HG03045 (cell line): ENCODE measurements at regions not wholly inside any gene's neighbourhood (a gene's known extent, or its start where the extent isn't known, plus 50 kb on each side); places are given as distances from the start of the nearest gene placed in this dataset.
"Not testable (repeated sequence)": the region's sequence is repeated elsewhere in the genome, so short reads cannot be mapped to it uniquely, and the experiment has no call there.

Source experiments
- ATAC-seq: cut with Tn5 transposase; IDR thresholded peaks from one replicate; pipeline ENCODE4 v1.9.1; 2021; ENCODE audit warnings: mild to moderate bottlenecking, moderate library complexity; ENCODE audit not compliant: unreplicated experiment

DNA sequence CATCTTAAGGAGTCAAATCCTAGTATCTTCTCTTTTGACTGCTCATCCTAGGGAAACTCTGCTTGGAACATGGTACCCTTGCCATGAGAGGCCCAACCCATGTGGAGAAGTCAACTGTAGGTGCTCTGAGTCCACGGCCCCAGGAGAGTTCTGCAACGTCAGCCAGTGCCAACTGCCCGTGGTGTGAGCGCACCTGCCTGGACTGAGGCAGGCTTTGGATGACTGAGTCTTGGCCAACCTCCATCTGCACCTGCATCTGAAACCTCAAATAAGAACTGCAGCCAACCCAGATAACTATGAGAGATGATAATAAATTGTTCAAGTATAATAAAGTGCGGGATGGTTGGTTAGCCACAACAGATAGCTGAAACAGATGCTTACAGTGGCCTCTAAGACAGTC, 772.0 kb downstream of the TRIML1 start:
- ATAC-seq, result no peak

DNA sequence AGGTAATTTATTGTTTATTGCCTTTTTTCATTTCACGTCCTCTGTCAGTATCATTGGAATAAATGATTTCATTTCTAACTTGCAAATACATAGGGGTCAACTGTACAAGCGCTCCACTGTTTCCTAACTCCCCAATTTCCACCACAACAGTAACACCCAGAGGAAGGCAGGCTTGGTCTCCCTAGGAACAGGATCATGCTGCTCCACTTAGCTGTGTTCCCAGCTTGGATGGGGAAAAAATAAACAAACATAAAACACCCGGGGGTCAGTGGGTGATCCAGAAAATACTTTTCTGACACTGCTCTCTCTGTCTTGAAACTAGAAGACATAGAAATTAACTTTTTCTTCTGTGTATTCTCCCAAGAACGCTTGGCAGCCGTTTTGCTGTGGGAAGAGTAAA, 772.5 kb downstream of the TRIML1 start:
- no peak for ATAC-seq

DNA sequence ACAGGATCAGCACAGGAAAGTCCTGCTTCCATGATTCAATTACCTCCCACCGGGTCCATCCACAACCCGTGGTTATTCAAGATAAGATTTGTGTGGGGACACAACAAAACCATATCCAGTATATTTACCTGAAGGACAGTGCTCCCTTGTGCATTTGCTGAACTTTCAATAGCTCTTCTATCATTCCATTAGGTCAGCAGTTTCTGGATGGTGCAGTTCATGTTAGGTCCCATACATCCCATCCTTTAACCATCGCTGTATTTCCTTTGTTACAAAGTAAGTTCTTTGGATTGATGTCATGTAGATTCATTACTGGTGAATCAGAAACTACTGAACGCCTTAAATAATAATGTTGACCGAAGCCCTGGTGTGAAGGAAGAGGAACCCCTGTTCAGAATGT, 775.9 kb downstream of the TRIML1 start:
- no peak for ATAC-seq

DNA sequence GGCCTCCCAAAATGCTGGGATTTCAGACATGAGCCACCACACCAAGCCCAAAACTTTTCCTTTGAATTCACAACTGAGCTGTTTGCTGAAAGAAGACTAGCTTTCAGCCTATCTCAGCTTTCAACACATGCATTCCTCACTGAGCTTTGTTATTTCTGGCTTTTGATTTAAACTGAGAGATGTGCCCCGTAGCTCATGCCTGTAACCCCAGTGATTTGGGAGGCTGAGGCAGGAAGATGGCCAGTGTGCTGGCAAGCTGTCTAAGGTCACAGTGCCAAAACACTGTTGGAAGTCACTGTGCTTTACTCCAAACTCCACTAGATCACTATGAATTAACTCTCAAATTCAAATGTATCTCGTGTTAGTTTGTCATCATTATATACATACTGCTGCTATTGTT, 779.5 kb downstream of the TRIML1 start:
- ATAC-seq, result no peak

DNA sequence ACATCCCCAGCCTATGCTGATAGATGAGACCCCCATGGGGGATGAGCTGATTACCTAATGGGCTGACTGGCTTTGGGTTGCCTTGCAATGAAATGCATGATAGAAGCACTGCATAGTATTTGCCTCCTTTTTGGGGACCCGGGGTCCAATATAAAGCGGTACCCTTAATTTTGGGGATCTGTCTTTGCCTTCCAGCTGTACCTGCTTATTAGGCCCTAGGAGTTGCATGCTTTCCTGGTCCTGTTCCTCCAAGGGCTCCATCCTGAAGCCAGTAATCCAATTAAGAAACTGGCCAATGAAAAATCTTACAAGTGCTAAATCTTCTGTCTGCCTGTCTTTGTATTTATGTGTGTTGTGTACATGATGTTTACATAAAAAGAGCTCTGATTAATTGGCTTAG, 791.6 kb downstream of the TRIML1 start:
- ATAC-seq, result no peak

DNA sequence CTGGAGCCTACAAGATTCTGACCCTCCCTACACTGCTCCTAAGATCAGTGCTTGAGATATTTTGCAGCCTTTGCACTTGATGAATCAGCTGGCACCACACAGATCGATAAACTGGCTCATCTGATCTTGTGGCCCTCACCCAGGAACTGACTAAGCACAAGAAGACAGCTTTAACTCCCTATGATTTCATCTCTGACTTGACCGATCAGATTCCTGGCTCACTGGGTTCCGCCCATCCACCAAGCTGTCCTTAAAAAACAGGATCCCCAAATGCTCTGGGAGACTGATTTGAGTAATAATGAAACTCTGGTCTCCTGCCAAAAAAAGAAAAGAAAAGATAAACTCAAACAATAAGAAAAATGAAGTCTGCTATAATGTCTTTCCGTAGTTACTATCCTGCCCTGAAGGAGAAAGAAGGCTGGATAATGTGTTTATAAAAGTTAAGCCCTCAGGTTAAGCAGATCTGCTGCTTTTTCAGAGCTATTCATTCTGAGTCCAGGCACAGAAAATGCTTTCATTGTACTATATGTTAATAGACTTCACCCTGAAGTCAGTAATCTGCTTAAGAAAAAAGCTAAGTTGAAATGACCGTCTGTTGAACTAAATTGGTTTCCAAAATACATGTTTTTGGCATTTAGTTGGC, 795.2 kb downstream of the TRIML1 start:
- ATAC-seq, result no peak

DNA sequence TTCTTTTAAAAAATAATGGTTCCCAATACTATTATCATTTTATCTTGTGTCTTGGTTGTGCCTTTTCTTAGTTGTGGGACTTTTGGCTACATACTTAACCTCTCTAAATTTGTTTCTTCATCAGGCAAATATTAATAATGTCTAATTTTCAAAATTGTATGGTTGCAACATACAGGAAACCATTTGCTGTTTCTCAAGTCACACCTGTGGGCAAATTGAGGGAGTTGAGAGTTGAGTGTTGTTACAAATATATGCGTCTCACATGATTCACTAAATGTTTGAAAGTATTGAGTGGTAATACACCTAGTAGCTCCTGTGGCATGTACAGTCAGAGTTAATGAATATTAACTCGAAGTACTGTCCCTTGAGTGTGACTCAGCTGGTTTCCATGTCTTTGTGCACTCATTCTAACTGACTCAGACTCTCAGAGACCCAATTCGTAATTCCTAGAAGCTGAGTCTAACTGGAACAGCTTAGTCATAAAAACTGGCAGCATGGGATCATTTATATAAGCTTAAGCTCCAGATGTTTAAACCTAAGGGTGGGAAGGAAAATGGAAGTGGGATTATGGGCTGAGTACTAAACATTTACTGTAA, 802.4 kb downstream of the TRIML1 start:
- ATAC-seq, result no peak

DNA sequence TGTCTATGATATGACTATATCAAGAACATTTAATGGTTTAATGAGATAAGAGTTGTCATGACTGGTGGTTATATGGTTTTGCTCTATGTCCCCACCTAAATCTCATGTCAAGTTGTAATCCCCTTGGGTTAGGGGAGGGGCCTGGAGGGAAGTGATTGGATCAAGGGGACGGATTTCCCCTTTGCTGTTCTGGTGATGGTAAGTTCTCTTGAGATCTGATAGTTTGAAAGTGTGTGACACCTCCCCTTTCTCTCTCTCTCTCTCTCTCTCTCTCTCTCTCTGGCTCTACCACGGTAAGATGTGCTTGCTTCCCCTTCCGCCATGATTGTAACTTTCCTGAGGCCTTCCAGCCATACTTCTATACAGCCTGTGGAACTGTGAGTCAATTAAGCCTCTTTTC, 803.4 kb downstream of the TRIML1 start:
- ATAC-seq, result no peak

DNA sequence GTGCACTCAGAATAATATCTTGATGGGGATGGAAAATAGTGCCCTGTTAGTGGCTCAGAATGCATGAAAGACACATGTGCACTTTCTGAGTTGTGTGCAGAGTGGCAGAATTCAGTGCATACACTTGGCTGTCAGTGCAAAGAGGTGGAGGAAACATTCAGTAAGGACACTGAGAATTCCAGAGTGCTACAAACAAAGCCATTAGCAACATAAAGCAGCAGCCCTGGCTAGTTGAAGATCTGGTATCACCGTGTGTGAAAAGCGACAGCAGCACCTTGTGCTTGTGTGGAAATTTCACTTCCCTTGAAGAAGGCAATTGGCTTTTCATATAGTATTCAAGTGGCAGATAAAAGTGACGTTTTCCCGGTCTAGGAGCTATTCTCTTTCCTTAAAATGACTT, 810.4 kb downstream of the TRIML1 start:
- no peak for ATAC-seq

DNA sequence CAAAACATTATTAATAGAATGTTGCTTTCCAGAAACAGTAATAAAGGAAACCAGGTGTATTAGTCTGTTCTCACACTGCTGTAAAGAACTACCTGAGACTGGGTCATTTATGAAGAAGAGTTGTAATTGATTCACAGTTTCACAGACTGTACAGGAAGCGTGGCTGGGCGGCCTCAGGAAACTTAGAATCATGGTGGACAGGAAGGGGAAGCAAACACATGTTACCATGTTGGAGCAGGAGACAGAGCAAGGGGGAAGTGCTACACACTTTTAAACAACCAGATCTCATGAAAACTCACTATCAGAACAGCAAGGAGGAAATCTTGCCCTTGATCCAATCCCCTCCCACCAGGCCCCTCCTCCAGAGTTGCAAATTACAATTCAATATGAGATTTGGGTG, 815.8 kb downstream of the TRIML1 start:
- no peak for ATAC-seq

DNA sequence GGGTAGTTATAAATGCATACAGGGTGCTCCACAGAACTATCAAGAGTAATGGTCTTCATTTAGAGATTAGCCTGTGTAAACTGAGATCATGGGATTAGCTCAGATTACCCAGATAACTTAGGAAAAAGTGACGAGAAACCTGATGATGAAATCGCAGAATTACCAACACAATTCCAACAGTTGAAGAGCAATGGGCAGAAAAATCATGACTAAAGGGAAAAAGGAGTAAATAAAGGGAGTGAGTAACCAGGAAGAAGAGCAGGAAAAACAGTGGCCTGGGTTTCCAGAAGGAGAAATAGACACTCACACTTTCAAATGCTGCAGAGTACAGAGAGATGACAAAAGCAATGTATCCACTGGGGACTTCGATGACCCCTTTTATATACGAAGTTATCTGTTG, 817.3 kb downstream of the TRIML1 start:
- no peak for ATAC-seq

DNA sequence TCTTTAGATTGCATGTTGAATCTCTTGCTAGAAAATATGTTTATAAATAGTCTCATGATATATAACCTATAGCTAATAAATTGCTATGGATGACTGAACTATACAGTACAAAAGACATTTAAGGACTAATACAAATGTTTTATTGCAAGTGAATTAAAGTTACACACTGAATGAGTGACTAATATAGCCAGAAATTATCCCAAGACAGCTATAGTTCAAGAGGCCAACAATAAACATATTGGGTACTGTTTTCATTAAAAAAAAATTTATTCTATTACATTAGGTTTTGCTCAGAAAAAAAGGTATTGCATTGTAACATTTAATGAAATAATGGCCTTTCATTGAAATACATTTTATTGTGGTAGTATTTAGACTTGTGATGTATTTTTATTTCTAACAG, 819.1 kb downstream of the TRIML1 start:
- ATAC-seq, result no peak

DNA sequence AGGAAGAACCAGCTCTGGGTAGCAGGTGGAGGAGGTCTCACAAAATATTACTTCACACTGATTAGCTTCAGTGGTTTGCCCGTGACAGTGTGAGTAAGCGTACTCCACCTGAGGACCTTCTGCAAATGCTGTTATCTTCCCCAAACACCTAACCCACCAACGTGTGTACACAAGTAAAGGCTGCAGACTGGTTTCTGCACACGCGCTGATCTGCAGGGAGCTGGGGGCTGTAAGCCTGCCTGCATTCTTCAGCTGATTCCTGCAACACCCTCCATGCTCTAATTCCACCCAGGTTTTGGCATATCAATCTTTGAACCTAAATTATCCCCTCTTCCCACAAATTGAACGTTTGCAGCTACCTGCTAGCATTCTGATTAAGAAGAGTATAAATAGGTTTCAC, 820.2 kb downstream of the TRIML1 start:
- ATAC-seq, result no peak

DNA sequence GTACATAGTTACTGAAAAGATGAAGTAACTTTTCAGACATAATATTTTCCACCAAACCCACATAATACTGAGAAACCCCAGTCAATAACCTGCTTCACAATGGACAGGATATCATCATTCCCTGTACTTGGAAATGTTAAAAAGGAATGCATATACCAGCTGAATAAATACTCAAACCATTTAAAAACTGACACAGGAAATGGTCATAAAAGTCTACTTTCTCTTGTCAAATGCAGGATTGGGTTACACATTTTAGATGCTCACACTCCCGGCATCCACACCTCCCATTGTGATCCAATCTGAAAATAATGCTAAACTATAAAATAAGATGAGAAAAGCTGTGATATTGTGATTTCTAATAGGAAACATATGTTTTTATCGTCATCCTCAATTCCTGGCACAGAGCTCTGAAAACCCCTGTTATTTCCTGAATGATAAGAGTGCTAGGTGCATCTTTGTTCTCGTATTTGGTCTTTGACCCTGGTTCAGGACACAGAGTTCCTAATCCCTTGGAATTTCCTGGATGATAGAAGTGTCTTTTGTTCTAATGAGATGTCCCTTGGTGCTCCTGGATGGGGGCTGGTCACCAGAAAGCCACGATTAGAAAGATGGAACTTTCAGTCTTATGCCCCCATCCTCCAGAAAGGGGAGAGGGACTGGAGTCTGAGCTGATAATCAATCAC, 821.3 kb downstream of the TRIML1 start:
- ATAC-seq, result no peak

DNA sequence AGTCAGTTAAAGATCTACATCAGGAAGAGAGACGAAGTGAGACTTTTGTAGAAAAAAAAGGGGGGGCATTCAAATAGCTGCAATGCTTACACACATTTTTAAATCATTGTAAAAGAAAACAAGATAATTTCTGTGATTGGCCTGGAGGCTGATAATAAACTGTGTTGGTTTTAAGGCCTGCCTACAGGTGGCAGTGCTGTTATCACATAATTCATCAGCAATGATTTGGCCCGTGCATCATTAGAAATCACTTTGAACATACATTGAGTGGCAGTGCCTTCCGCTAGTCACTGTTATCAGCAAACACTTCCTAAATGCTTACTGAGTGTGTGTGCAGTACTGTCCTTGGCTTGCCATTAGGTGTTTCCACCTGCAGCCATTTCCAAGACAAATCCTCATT, 831.9 kb downstream of the TRIML1 start:
- ATAC-seq, result no peak

DNA sequence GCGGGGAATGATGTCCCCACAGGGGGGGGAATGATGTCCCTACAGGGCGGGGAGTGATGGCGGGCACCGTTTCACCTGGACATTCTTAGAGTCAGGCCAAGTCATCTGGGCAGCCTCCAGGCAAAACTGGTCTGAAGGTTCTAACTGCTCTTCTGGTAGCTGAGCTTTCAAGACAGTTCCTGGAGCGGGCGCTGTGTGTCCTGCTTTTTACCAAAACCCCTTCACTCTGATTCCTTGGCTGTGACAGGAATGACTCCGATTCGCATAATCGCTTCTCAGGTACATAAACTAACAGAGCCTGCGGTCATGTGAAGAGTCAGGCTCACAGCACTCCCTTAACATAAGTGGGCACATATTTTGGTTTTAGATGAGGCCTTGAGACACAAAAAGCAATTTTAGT, 836.0 kb downstream of the TRIML1 start:
- no peak for ATAC-seq

DNA sequence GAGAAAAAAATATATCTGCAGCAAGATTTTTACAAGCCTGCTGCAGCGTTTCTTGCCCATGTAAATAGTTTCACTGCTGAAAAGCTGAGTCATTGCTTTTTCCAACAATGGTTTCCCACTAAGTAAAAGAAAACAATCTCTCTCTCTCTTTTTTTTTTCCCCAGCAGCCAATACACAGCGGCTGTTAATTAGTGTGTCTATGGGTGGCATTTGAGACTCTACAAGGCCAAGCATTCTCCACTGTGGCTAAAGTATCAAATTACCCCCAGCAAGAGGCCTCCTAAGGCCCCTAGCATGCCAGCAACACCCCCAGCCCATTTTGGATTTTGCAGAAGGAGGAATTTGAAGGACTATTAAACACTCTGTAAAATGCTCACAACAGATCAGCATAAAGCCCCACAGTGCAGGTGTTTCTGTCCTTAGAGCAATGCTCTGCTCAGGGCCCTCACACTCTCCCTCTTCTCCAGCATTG, 837.4 kb downstream of the TRIML1 start:
- no peak for ATAC-seq

DNA sequence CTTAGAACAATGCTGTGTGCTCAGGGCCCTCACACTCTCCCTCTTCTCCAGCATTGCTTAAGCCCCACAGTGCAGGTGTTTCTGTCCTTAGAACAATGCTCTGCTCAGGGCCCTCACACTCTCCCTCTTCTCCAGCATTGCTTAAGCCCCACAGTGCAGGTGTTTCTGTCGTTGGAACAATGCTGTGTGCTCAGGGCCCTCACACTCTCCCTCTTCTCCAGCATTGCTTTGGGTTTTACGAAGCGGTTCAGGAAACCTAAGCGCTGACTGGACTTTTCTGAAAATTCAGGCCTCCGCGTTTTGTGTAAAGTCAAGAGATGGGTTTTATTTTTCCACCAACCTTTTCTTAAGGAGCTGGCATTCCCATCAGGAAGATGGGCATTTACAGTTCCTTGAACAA, 838.0 kb downstream of the TRIML1 start:
- not testable (repeated sequence) for ATAC-seq

DNA sequence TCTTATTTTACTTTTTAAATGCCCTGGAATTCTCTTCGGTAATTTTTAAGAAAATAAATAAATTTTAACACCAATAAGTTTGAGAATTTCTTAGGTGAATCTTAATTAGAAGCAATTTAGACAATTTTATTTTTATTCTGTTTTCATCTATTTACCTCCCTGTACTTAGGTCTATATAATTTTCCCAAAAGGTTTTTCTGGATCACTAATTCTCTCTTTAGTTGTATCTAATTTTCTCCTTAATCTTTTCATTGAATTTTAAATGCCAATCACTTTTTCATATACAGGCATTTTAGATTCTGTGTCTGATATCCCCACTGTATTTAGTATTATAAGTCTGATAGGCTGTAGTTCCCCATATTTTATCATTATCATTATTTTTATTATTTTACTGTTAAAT, 845.3 kb downstream of the TRIML1 start:
- ATAC-seq, result no peak

DNA sequence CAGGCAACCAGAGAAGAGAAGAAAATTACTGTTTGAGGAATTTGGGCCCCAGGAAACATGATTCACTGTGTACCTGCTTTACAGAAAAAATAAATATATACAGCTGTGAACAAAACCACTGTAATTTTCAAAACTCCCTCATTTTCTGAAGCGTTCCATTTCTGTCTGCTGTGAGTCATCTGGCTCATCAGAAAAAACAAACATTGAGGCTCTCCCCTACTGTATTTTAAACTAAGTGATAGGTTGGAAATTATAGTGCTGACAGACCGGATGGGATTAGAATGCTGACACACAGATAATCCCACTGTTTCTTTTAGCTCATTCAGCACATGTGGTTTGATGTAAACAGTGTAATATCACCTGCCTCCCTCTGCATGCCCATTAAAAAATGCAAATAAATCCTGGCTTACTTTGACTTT, 847.0 kb downstream of the TRIML1 start:
- ATAC-seq, result no peak

DNA sequence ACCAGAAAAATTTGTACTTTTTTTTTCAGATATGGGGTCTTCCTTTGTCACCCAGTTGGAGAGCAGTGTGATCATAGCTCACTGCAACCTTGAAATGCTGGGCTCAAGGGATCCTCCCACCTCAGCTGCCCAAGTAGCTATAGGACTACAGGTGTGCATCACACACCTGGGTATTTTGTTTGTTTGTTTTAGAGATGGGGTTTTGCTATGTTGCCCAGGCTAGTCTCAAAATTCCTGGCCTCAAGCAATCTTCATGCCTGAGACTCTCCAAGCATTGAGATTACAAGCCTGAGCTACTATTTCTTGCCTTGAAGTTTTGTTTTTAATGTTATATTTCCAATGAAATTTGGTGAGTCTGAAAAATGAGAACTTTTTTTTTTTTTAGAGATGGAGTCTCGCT, 847.8 kb downstream of the TRIML1 start:
- no peak for ATAC-seq

DNA sequence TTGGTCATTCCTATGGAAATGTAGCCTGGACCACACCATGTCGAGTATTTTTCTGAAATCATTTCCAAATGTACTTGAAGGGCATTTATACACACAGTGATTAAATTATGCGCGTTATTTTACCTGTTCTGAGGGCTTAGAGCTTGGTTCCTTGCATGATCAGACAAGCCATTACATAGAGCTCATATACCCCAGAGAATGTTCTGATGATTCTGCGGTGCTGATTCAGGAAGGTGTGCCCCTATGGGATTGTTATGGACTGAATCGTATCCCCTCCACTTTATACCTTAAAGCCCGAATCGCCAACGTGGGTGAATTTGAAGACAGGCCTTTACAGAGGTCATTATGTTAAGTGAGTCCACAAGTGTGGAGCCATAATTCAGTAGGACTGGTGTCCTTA, 848.9 kb downstream of the TRIML1 start:
- no peak for ATAC-seq
